ENCODE measurements at regions not wholly inside any gene's neighbourhood (a gene's known extent, or its start where the extent isn't known, plus 50 kb on each side); places are given as distances from the start of the nearest gene placed in this dataset.
"Not testable (repeated sequence)": the region's sequence is repeated elsewhere in the genome, so short reads cannot be mapped to it uniquely, and the experiment has no call there.

GRCh38 chr2:195151711-195152110 lies 505.3 kb upstream of the SLC39A10 start:
- no peak for DNase-seq
- Mint-ChIP-seq H3K9me3 (peaks cover 0 to 2% (median 0%) of the 10 kb centered on the region in 6 donors), H3K27me3 (ENCODE audit: low read depth in 3 of 3) (peaks cover 0 to 5% (median 0%) of the 10 kb centered on the region in 3 donors), H3K4me3 (no peak overlapping the region), H3K36me3 (no peaks in the 10 kb centered on the region), H3K4me1 (no peaks in the 10 kb centered on the region), H3K27ac (no peak overlapping the region)

GRCh38 chr2:195150819-195151218 lies 506.2 kb upstream of the SLC39A10 start:
- Mint-ChIP-seq H3K9me3 (no peaks in the 10 kb centered on the region), H3K27me3 (ENCODE audit: low read depth in 3 of 3) (peaks cover 0 to 5% (median 2%) of the 10 kb centered on the region in 3 donors), H3K27ac (no peak overlapping the region), H3K4me1 (no peaks in the 10 kb centered on the region), H3K36me3 (no peaks in the 10 kb centered on the region), H3K4me3 (no peak overlapping the region)
- DNase-seq: no peak

- no peak overlapping the region for H3K27ac Mint-ChIP-seq
- H3K36me3 Mint-ChIP-seq: no peaks in the 10 kb centered on the region
- peaks cover 0 to 5% (median 2%) of the 10 kb centered on the region in 3 donors for H3K27me3 Mint-ChIP-seq (ENCODE audit: low read depth in 3 of 3)
- peaks cover 0 to 3% (median 0%) of the 10 kb centered on the region in 6 donors for H3K9me3 Mint-ChIP-seq
- no peaks in the 10 kb centered on the region for H3K4me1 Mint-ChIP-seq
- H3K4me3 Mint-ChIP-seq: no peak overlapping the region
- DNase-seq: no peak
Measured at GRCh38 chr2:195148004-195148403, 509.0 kb upstream of the SLC39A10 start.

- peaks cover 0 to 5% (median 2%) of the 10 kb centered on the region in 3 donors for H3K27me3 Mint-ChIP-seq (ENCODE audit: low read depth in 3 of 3)
- no peak for DNase-seq
- no peak overlapping the region for H3K4me3 Mint-ChIP-seq
- H3K4me1 Mint-ChIP-seq: no peaks in the 10 kb centered on the region
- no peaks in the 10 kb centered on the region for H3K36me3 Mint-ChIP-seq
- H3K9me3 Mint-ChIP-seq: peaks cover 0 to 5% (median 0%) of the 10 kb centered on the region in 6 donors
- H3K27ac Mint-ChIP-seq: no peak overlapping the region
Measured at GRCh38 chr2:195146761-195147541, 510.1 kb upstream of the SLC39A10 start.

GRCh38 chr2:195138435-195138834 lies 518.6 kb upstream of the SLC39A10 start:
- H3K4me3 Mint-ChIP-seq: no peak overlapping the region
- peaks cover 0 to 3% (median 0%) of the 10 kb centered on the region in 6 donors for H3K9me3 Mint-ChIP-seq
- no peaks in the 10 kb centered on the region for H3K36me3 Mint-ChIP-seq
- no peaks in the 10 kb centered on the region for H3K4me1 Mint-ChIP-seq
- DNase-seq: no peak
- peaks cover 0 to 2% (median 0%) of the 10 kb centered on the region in 3 donors for H3K27me3 Mint-ChIP-seq (ENCODE audit: low read depth in 3 of 3)
- no peak overlapping the region for H3K27ac Mint-ChIP-seq

GRCh38 chr2:195125889-195126288 lies 531.1 kb upstream of the SLC39A10 start:
- H3K27me3 Mint-ChIP-seq (ENCODE audit: low read depth in 3 of 3); H3K4me1 Mint-ChIP-seq: not testable (repeated sequence)

GRCh38 chr2:195124391-195125079 lies 532.5 kb upstream of the SLC39A10 start:
- no peak overlapping the region for H3K4me3 Mint-ChIP-seq
- no peaks in the 10 kb centered on the region for H3K36me3 Mint-ChIP-seq
- H3K27me3 Mint-ChIP-seq (ENCODE audit: low read depth in 3 of 3): peaks cover 0 to 6% (median 2%) of the 10 kb centered on the region in 3 donors
- H3K9me3 Mint-ChIP-seq: no peaks in the 10 kb centered on the region
- DNase-seq: no peak
- no peak overlapping the region for H3K27ac Mint-ChIP-seq
- no peaks in the 10 kb centered on the region for H3K4me1 Mint-ChIP-seq

More at GRCh38 chr2:195125889-195126288, 531.1 kb upstream of the SLC39A10 start:
- not testable (repeated sequence) for DNase-seq, H3K36me3 Mint-ChIP-seq, H3K4me3 Mint-ChIP-seq, H3K27ac Mint-ChIP-seq, H3K9me3 Mint-ChIP-seq

- H3K4me3 Mint-ChIP-seq: no peak overlapping the region
- H3K27ac Mint-ChIP-seq: no peak overlapping the region
- H3K4me1 Mint-ChIP-seq: no peaks in the 10 kb centered on the region
- DNase-seq: no peak
- peaks cover 0 to 6% (median 2%) of the 10 kb centered on the region in 3 donors for H3K27me3 Mint-ChIP-seq (ENCODE audit: low read depth in 3 of 3)
- H3K9me3 Mint-ChIP-seq: no peaks in the 10 kb centered on the region
- H3K36me3 Mint-ChIP-seq: no peaks in the 10 kb centered on the region
Measured at GRCh38 chr2:195122653-195123052, 534.4 kb upstream of the SLC39A10 start.

GRCh38 chr2:195121341-195121740 lies 535.7 kb upstream of the SLC39A10 start:
- H3K36me3 Mint-ChIP-seq: no peaks in the 10 kb centered on the region
- no peak overlapping the region for H3K27ac Mint-ChIP-seq
- no peak overlapping the region for H3K4me3 Mint-ChIP-seq
- no peaks in the 10 kb centered on the region for H3K4me1 Mint-ChIP-seq
- no peak for DNase-seq
- no peaks in the 10 kb centered on the region for H3K9me3 Mint-ChIP-seq
- H3K27me3 Mint-ChIP-seq (ENCODE audit: low read depth in 3 of 3): peaks cover 0 to 8% (median 2%) of the 10 kb centered on the region in 3 donors

- peaks cover 0 to 3% (median 0%) of the 10 kb centered on the region in 6 donors for H3K9me3 Mint-ChIP-seq
- H3K36me3 Mint-ChIP-seq: no peaks in the 10 kb centered on the region
- H3K4me1 Mint-ChIP-seq: no peaks in the 10 kb centered on the region
- no peak overlapping the region for H3K4me3 Mint-ChIP-seq
- H3K27ac Mint-ChIP-seq: no peak overlapping the region
- DNase-seq: no peak
- peaks cover 0 to 8% (median 6%) of the 10 kb centered on the region in 3 donors for H3K27me3 Mint-ChIP-seq (ENCODE audit: low read depth in 3 of 3)
Measured at GRCh38 chr2:195119231-195119630, 537.8 kb upstream of the SLC39A10 start.

- Mint-ChIP-seq H3K36me3 (no peaks in the 10 kb centered on the region), H3K4me3 (no peak overlapping the region)
Measured at GRCh38 chr2:195118276-195118675, 538.8 kb upstream of the SLC39A10 start.

GRCh38 chr2:195117011-195117410 lies 540.0 kb upstream of the SLC39A10 start:
- no peak for DNase-seq
- no peak overlapping the region for H3K4me3 Mint-ChIP-seq
- no peaks in the 10 kb centered on the region for H3K4me1 Mint-ChIP-seq
- no peaks in the 10 kb centered on the region for H3K36me3 Mint-ChIP-seq
- peaks cover 0 to 6% (median 2%) of the 10 kb centered on the region in 6 donors for H3K9me3 Mint-ChIP-seq
- H3K27me3 Mint-ChIP-seq (ENCODE audit: low read depth in 3 of 3): peaks cover 0 to 4% (median 2%) of the 10 kb centered on the region in 3 donors
- H3K27ac Mint-ChIP-seq: no peak overlapping the region

More at GRCh38 chr2:195118276-195118675, 538.8 kb upstream of the SLC39A10 start:
- Mint-ChIP-seq H3K27me3 (ENCODE audit: low read depth in 3 of 3) (peaks cover 0 to 6% (median 5%) of the 10 kb centered on the region in 3 donors), H3K9me3 (peaks cover 0 to 6% (median 2%) of the 10 kb centered on the region in 6 donors), H3K4me1 (no peaks in the 10 kb centered on the region), H3K27ac (no peak overlapping the region)
- DNase-seq: no peak

GRCh38 chr2:195115738-195116137 lies 541.3 kb upstream of the SLC39A10 start:
- peaks cover 0 to 6% (median 2%) of the 10 kb centered on the region in 6 donors for H3K9me3 Mint-ChIP-seq
- no peak for DNase-seq

GRCh38 chr2:195108182-195108581 lies 548.8 kb upstream of the SLC39A10 start:
- Mint-ChIP-seq H3K4me3 (no peak overlapping the region), H3K9me3 (peaks cover 0 to 3% (median 0%) of the 10 kb centered on the region in 6 donors), H3K4me1 (no peaks in the 10 kb centered on the region), H3K27me3 (ENCODE audit: low read depth in 3 of 3) (peaks cover 0 to 3% (median 2%) of the 10 kb centered on the region in 3 donors), H3K27ac (no peak overlapping the region), H3K36me3 (no peaks in the 10 kb centered on the region)
- no peak for DNase-seq

More at GRCh38 chr2:195115738-195116137, 541.3 kb upstream of the SLC39A10 start:
- no peak overlapping the region for H3K4me3 Mint-ChIP-seq
- no peaks in the 10 kb centered on the region for H3K4me1 Mint-ChIP-seq
- no peaks in the 10 kb centered on the region for H3K36me3 Mint-ChIP-seq
- peaks cover 0 to 4% (median 2%) of the 10 kb centered on the region in 3 donors for H3K27me3 Mint-ChIP-seq (ENCODE audit: low read depth in 3 of 3)
- H3K27ac Mint-ChIP-seq: no peak overlapping the region

All from immature natural killer cell (primary cell).